ENCODE measurements at regions not wholly inside any gene's neighbourhood (a gene's known extent, or its start where the extent isn't known, plus 50 kb on each side); places are given as distances from the start of the nearest gene placed in this dataset.
A peak's percentile ranks its signal among the peaks of the same experiment; 100 is the strongest.

DNA sequence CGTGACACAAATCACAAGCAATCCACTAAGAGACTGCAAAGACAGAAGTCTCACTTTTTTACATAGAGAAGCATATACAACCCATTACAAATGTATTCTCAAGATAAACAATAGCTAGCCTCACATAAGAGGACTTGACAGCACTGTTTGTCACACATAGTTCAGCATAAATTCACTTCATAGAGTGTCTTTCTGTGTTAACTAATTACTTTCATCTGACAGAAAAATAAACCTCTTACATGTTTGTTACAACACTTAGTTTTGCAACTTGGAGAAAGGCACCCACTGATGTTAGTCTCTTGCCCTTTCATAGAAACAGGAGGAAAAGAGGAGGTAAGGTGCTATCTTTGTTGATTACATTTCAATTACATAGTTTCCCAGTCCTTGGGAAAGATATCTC, 2221.9 kb upstream of the RAG2 start:
- TF ChIP-seq, protein P1, sequence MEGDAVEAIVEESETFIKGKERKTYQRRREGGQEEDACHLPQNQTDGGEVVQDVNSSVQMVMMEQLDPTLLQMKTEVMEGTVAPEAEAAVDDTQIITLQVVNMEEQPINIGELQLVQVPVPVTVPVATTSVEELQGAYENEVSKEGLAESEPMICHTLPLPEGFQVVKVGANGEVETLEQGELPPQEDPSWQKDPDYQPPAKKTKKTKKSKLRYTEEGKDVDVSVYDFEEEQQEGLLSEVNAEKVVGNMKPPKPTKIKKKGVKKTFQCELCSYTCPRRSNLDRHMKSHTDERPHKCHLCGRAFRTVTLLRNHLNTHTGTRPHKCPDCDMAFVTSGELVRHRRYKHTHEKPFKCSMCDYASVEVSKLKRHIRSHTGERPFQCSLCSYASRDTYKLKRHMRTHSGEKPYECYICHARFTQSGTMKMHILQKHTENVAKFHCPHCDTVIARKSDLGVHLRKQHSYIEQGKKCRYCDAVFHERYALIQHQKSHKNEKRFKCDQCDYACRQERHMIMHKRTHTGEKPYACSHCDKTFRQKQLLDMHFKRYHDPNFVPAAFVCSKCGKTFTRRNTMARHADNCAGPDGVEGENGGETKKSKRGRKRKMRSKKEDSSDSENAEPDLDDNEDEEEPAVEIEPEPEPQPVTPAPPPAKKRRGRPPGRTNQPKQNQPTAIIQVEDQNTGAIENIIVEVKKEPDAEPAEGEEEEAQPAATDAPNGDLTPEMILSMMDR (IDR thresholded peaks at IDR 0.05; ENCODE audit: insufficient read depth, low read length, severe bottlenecking) = no peak
- FAIRE-seq (no peak), DNase-seq (ENCODE audit: low read depth) (no peak)
- Histone ChIP-seq H3K4me3 (ENCODE audit: low read depth, low read length) (no peak overlapping the region), H3K27me3 (ENCODE audit: control insufficient read depth, insufficient read depth, low read length) (no peaks in the 10 kb centered on the region), H3K36me3 (ENCODE audit: control insufficient read depth, insufficient read depth, low read length) (no peaks in the 10 kb centered on the region)

DNA sequence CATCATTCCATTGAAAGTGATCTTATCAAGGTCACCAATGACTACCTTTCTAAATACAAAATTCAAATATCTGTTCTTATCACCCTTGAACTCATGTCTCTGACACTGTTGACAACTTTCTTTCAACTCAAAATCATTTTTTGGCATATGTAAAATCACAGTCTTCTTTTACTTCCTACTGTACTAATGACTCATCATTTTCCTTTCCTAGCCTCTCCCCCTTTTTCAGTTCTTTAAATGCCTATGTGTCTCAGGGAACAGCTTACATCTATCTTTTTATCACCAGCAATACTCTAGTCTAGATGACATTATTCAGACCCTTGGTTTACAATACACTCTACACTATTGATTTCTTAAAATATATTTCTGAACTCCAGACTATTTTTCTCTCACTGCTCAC, 2220.7 kb upstream of the RAG2 start:
- FAIRE-seq (no peak), DNase-seq (ENCODE audit: low read depth) (peak; percentile 10)
- H3K4me3 ChIP-seq (ENCODE audit: low read depth, low read length) = no peak overlapping the region

DNA sequence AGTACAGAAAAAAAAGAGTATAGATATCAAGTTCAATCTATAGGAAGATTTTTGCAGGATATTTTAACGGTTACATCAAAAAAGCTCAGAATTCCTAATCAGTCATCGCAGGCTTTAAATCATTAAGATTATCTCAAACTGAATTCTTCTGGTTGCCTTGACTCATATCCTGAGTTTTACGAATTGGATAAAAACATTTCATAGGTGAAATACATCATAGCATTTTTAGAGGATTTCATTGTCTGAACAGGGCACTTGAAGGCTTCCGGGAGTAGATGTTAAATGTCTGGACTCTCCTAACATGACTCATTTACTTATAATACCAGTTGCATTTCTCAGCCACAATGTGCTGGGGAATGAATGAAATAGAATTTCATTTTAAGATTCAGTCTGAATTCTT, 2216.6 kb upstream of the RAG2 start:
- H3K36me3 ChIP-seq (ENCODE audit: control insufficient read depth, insufficient read depth, low read length) = no peaks in the 10 kb centered on the region
- H3K27me3 ChIP-seq (ENCODE audit: control insufficient read depth, insufficient read depth, low read length) = no peaks in the 10 kb centered on the region
- FAIRE-seq (no peak), DNase-seq (ENCODE audit: low read depth) (peak; percentile 70)
- TF ChIP-seq, protein P1 (IDR thresholded peaks at IDR 0.05; ENCODE audit: insufficient read depth, low read length, severe bottlenecking) = no peak
- H3K4me3 ChIP-seq (ENCODE audit: low read depth, low read length) = no peak overlapping the region

More for the DNA sequence above, 2220.7 kb upstream of the RAG2 start:
- TF ChIP-seq, protein P1 (IDR thresholded peaks at IDR 0.05; ENCODE audit: insufficient read depth, low read length, severe bottlenecking) = no peak
- H3K27me3 ChIP-seq (ENCODE audit: control insufficient read depth, insufficient read depth, low read length) = no peaks in the 10 kb centered on the region
- no peaks in the 10 kb centered on the region for H3K36me3 ChIP-seq (ENCODE audit: control insufficient read depth, insufficient read depth, low read length)

DNA sequence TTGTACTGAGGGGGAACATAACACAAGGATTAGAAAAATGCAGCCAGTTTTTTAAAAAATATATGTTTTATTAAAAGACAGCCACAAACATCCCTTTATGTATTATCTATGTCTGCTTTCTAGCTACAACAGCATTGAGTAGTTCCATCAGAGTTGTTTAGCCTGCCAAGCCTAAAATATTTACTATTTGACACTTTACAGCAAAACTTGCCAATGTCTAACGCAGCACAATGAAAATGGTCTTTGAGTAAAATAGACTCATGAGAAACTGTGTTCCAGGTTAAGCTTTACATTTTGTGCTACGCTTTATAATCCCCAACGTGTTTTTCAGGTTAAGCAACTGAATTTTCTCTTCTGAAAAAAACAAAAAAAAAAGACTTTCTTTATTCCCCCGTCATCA, 2211.5 kb upstream of the RAG2 start:
- Histone ChIP-seq H3K36me3 (ENCODE audit: control insufficient read depth, insufficient read depth, low read length) (no peaks in the 10 kb centered on the region), H3K27me3 (ENCODE audit: control insufficient read depth, insufficient read depth, low read length) (no peaks in the 10 kb centered on the region), H3K4me3 (ENCODE audit: low read depth, low read length) (no peak overlapping the region)
- DNase-seq (ENCODE audit: low read depth) (no peak), FAIRE-seq (no peak)
- TF ChIP-seq, protein P1 (IDR thresholded peaks at IDR 0.05; ENCODE audit: insufficient read depth, low read length, severe bottlenecking) = no peak

DNA sequence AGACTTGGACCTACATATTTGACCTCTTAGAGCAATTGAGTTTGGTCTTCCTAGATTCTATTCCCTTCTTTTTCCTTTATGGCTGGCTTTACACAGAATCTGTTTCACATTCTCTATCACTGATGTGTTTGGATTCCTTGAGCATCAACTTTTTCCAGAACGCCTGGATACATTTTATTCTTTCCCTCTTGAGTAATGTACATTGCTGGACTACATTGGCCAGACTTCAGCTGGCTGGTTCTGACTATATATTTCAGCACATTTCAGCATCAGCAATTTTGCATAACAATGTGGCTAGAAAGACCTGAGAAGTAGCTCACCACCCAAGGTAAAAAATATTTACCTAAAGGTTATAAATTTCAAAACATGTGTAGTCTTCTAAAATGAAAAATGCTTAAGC, 2198.2 kb upstream of the RAG2 start:
- FAIRE-seq (no peak), DNase-seq (ENCODE audit: low read depth) (no peak)
- no peaks in the 10 kb centered on the region for H3K27me3 ChIP-seq (ENCODE audit: control insufficient read depth, insufficient read depth, low read length)
- H3K4me3 ChIP-seq (ENCODE audit: low read depth, low read length) = no peak overlapping the region
- TF ChIP-seq, protein P1 (IDR thresholded peaks at IDR 0.05; ENCODE audit: insufficient read depth, low read length, severe bottlenecking) = no peak
- no peaks in the 10 kb centered on the region for H3K36me3 ChIP-seq (ENCODE audit: control insufficient read depth, insufficient read depth, low read length)

DNA sequence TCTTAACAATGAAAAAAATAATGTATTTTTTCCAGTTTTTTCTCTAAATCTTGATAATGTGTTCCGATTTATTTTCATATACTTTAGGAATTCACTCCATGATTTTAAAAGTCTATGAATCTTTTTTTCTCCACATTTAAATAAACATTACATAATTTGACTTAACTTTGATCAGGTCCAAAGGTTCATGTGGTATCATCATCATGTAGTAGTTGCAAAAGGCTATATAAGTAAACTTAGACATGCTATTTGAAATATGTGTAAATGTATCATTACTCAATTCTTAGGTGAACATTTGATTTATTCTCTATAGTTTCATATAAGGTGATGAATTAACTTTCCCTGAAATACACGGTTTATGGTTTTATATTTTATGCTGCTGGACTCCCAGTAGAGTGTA, 2197.0 kb upstream of the RAG2 start:
- DNase-seq (ENCODE audit: low read depth) = no peak
- FAIRE-seq = no peak
- no peaks in the 10 kb centered on the region for H3K36me3 ChIP-seq (ENCODE audit: control insufficient read depth, insufficient read depth, low read length)
- H3K27me3 ChIP-seq (ENCODE audit: control insufficient read depth, insufficient read depth, low read length) = no peaks in the 10 kb centered on the region
- TF ChIP-seq, protein P1 (IDR thresholded peaks at IDR 0.05; ENCODE audit: insufficient read depth, low read length, severe bottlenecking) = no peak
- H3K4me3 ChIP-seq (ENCODE audit: low read depth, low read length) = no peak overlapping the region

Data from bronchial epithelial cell (primary cell).